A673 (cell line): ENCODE measurements at regions not wholly inside any gene's neighbourhood (a gene's known extent, or its start where the extent isn't known, plus 50 kb on each side); places are given as distances from the start of the nearest gene placed in this dataset.

ENCODE experiments used
- EZH2 ChIP-seq: fragments of 200-600 bp; sonication (generic); IDR thresholded peaks from 2 replicates; pipeline ENCODE4 v1.6.1; 2017; ENCODE audit warnings: borderline replicate concordance, low read depth, mild to moderate bottlenecking, mixed read lengths, antibody characterized with exemption, low read length; ENCODE audit not compliant: poor library complexity, severe bottlenecking
- TF ChIP-seq, protein P1 (sequence below): fragments of 300-800, 200-600 bp; sonication (generic); conservative IDR thresholded peaks from 2 replicates; pipeline ENCODE4 v1.5.1; 2017; ENCODE audit warnings: low read depth, mild to moderate bottlenecking, antibody characterized with exemption, low read length, moderate library complexity, mixed read lengths

- TF ChIP-seq, protein P1, sequence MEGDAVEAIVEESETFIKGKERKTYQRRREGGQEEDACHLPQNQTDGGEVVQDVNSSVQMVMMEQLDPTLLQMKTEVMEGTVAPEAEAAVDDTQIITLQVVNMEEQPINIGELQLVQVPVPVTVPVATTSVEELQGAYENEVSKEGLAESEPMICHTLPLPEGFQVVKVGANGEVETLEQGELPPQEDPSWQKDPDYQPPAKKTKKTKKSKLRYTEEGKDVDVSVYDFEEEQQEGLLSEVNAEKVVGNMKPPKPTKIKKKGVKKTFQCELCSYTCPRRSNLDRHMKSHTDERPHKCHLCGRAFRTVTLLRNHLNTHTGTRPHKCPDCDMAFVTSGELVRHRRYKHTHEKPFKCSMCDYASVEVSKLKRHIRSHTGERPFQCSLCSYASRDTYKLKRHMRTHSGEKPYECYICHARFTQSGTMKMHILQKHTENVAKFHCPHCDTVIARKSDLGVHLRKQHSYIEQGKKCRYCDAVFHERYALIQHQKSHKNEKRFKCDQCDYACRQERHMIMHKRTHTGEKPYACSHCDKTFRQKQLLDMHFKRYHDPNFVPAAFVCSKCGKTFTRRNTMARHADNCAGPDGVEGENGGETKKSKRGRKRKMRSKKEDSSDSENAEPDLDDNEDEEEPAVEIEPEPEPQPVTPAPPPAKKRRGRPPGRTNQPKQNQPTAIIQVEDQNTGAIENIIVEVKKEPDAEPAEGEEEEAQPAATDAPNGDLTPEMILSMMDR: no peak
- no peak for TF ChIP-seq EZH2
Measured at GRCh38 chr14:97295108-97295710, 498.0 kb downstream of the VRK1 start.
